IPS-20b (cell line): ENCODE measurements at regions not wholly inside any gene's neighbourhood (a gene's known extent, or its start where the extent isn't known, plus 50 kb on each side); places are given as distances from the start of the nearest gene placed in this dataset.

ENCODE experiments used
- H3K27ac ChIP-seq: one replicate; pipeline ENCODE4 v1.5.1; 2013; ENCODE audit warnings: low read length
- H3K27me3 ChIP-seq: 2 replicates; pipeline ENCODE4 v1.6.1; 2013; ENCODE audit warnings: mild to moderate bottlenecking, low read length, inconsistent platforms; ENCODE audit not compliant: insufficient read depth
- H3K36me3 ChIP-seq: 2 replicates; pipeline ENCODE4 v1.6.1; 2013; ENCODE audit warnings: low read depth, mild to moderate bottlenecking, inconsistent platforms, low read length, moderate library complexity; ENCODE audit not compliant: insufficient read depth
- H3K4me1 ChIP-seq: 2 replicates; pipeline ENCODE4 v1.6.1; 2013; ENCODE audit warnings: mild to moderate bottlenecking, control low read depth, inconsistent platforms, low read length, moderate library complexity; ENCODE audit not compliant: insufficient read depth
- H3K4me3 ChIP-seq: 2 replicates; pipeline ENCODE4 v1.5.1; 2013; ENCODE audit warnings: mild to moderate bottlenecking, low read length, inconsistent platforms
- H3K9ac ChIP-seq: 2 replicates; pipeline ENCODE4 v1.6.1; 2013; ENCODE audit warnings: low read depth, mild to moderate bottlenecking, inconsistent platforms, low read length, moderate library complexity
- H3K9me3 ChIP-seq: 2 replicates; pipeline ENCODE4 v1.6.1; 2013; ENCODE audit warnings: mild to moderate bottlenecking, low read depth, low read length, inconsistent platforms; ENCODE audit not compliant: insufficient read depth

DNA sequence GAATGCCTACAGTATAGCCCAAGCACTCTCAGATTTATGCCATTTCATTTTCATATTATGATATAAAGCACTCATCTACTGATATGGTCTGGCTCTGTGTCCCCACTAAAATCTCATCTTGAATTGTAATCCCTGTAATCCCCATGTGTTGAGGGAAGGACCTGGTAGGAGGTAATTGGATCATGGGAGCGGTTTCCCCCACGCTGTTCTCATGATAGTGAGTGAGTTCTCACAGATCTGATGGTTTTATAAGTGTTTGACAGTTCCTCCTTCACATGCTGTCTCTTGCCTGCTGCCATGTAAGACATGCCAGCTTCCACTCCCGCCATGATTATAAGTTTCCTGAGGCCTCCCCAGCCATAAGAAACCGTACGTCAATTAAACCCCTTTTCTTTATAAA lies 171.7 kb downstream of the OTOR start:
- H3K4me3 ChIP-seq, result no peak overlapping the region
- H3K4me1 ChIP-seq, result peaks cover 21% of the 10 kb centered on the region; the same call in 1 of the 2 replicates
- H3K9me3 ChIP-seq, result no peaks in the 10 kb centered on the region; the same call in 1 of the 2 replicates
- H3K27me3 ChIP-seq, result no peaks in the 10 kb centered on the region
- no peaks in the 10 kb centered on the region for H3K36me3 ChIP-seq
- no peak overlapping the region for H3K27ac ChIP-seq
- H3K9ac ChIP-seq, result no peak overlapping the region

DNA sequence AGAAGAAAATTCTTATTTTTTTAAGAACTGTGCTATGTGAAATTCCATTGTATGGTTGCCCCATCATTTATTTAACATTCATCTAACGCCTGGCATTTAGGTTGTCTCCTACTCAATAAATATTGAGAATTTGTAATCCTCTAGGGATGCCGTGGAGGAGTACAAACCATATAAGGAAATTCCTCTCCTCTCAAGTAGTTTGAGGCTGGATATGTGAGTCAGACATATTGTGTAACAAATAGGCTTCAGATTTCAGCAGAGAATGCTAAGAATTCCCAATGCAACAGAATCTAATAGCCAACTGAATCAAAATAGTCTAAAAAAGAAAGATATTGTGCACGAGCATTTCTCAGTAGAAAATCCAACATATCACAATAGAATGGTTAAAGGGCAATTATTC lies 174.7 kb downstream of the OTOR start:
- Histone ChIP-seq H3K9me3 (no peaks in the 10 kb centered on the region), H3K36me3 (no peaks in the 10 kb centered on the region), H3K4me1 (peaks cover 13% of the 10 kb centered on the region; the same call in 1 of the 2 replicates), H3K27me3 (no peaks in the 10 kb centered on the region), H3K9ac (no peak overlapping the region), H3K27ac (no peak overlapping the region), H3K4me3 (no peak overlapping the region)

DNA sequence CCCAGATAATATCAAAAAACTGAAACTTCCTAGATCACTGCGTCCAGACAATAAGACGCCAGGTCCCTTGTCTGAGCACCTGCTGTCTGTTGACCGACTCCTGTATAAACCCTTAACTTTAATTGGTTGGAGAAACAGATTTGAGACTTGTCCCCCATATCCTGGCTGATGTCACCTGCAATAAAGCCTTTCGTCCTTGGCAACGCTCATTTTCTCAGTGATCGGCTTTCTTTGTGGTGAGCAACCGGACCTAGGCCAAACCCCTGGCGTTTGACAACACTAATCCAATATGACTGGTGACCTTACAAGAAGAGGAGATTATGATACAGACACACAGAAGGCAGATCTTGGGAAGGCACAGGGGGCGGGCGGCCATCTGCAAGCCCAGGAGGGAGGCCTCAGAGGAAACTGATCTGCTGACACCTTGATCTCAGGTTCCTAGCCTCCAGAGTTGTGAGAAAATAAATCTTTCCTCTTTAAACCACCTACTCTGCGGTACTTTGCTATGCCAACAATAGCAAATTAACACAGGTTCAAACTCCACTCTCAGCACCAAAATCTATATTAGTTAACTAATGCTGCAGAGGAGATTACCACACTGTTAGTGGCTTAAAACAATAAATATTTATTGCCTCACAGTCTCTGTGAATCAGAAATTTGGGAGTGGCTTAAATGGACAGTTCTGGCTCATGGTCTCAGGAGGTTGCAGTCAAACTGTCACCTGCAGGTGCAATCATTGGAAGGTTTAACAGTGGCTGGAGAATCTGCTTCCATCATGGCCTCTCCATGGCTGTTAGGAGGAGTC lies 178.7 kb downstream of the OTOR start:
- Histone ChIP-seq H3K27me3 (no peaks in the 10 kb centered on the region), H3K9me3 (no peaks in the 10 kb centered on the region), H3K36me3 (no peaks in the 10 kb centered on the region), H3K9ac (no peak overlapping the region), H3K4me1 (peaks cover 11% of the 10 kb centered on the region; the same call in 1 of the 2 replicates), H3K4me3 (no peak overlapping the region), H3K27ac (no peak overlapping the region)

DNA sequence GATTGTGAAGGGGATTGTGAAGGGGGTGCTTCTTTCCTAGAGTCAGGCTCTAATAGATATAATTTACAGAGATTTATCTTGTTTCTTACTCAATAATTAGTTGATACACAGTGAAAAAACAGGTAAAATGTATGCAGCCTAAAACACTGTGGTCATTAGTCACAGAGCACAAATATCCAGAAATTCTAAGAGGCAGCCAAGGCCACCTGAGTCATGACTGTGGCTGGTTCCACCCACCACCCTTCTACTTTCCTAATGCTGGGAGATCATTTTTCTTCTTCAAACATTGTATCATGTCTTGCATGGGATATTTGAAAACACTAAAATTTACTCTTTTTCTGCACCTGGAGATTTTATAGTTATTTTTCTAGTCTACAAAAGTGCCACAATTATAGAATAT lies 181.6 kb downstream of the OTOR start:
- Histone ChIP-seq H3K4me3 (no peak overlapping the region), H3K36me3 (no peaks in the 10 kb centered on the region), H3K27me3 (no peaks in the 10 kb centered on the region), H3K4me1 (no peaks in the 10 kb centered on the region), H3K9ac (no peak overlapping the region), H3K9me3 (no peaks in the 10 kb centered on the region), H3K27ac (no peak overlapping the region)

DNA sequence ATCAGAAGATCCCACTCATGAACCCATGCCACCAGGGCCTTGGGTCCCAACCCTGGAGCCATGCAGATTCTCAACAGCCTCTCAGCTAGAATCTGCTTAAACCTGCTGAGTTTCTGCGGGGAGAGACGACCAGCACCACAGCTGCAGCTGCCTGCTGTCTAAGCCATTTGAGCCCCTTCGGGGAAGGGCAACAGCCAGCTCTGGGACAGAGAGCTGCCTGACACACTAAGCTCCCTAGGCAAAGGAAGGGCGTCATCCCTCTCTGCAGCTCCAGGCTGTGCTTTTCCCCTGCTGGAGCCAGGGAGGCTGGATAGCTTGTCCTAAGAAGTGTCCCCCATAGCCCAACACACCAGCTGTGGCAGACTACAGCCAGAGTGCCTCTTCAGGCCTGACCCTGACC lies 182.5 kb downstream of the OTOR start:
- no peaks in the 10 kb centered on the region for H3K27me3 ChIP-seq
- no peak overlapping the region for H3K4me3 ChIP-seq
- H3K27ac ChIP-seq, result no peak overlapping the region

DNA sequence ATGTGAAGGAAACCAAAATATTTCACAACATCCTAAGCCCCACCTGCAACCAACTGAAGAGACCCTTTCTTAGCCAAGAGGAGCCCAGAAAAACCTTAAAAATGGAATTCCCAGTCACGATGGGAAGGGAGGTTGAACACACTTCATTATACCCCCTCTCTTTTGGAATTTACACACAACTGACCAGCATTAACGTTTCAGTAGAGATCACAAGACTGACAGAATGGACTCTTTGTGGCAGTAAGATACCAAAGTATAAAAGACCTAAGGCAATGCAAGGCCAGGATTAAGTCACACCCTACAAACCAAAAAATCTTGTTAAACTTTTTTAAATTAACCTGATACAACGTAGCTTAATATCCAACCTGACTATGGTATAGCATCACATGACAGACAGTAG lies 190.9 kb downstream of the OTOR start:
- Histone ChIP-seq H3K4me3 (no peak overlapping the region), H3K27me3 (no peaks in the 10 kb centered on the region), H3K36me3 (no peaks in the 10 kb centered on the region), H3K27ac (no peak overlapping the region), H3K9ac (no peak overlapping the region), H3K9me3 (no peaks in the 10 kb centered on the region), H3K4me1 (peaks cover 21% of the 10 kb centered on the region)

More for the DNA sequence above, 182.5 kb downstream of the OTOR start:
- no peak overlapping the region for H3K9ac ChIP-seq
- H3K36me3 ChIP-seq, result no peaks in the 10 kb centered on the region
- H3K4me1 ChIP-seq, result no peaks in the 10 kb centered on the region
- no peaks in the 10 kb centered on the region for H3K9me3 ChIP-seq

DNA sequence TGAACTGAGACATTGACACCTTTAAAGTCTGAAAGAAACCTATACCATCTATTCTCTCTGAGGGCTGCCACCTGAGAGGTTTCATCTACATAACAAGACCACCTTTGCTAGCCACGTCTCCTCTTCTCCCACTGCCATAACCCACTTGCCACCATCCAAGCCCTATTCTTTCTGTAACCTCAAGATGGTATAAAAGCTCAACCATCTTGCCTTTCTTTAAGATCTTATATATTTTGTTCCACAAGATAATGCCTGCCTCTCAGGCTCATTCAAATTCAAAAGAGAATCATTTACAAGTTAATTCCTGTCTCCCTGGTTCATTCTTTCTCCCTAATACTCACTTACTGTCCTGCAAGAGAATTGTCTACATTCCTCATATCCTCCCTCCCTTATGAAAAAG lies 192.5 kb downstream of the OTOR start:
- no peaks in the 10 kb centered on the region for H3K36me3 ChIP-seq
- H3K27me3 ChIP-seq, result no peaks in the 10 kb centered on the region
- H3K9me3 ChIP-seq, result no peaks in the 10 kb centered on the region
- H3K27ac ChIP-seq, result no peak overlapping the region
- no peak overlapping the region for H3K9ac ChIP-seq
- H3K4me1 ChIP-seq, result peaks cover 34% of the 10 kb centered on the region
- H3K4me3 ChIP-seq, result peak overlapping the region; percentile 29; the same call in 1 of the 2 replicates

DNA sequence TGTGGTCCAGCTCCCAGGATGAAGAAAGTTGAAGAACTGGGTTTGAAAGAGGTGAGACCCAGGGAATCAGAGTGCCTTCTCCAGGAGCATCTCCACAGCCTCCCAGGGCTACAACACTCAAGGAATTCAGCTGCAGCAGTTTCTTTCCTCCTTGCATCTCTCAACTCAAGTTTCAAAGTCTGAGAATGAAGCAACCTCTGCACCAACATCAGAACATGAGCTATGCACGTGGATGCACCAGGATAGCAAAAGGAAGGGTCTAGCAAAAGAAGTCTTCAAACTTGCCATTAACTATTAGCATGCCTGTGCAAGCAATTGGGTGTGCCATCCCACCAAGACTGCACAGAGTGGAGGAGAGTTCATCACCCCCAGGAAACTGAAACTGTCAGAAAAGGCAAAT lies 193.9 kb downstream of the OTOR start:
- H3K27ac ChIP-seq, result no peak overlapping the region
- peaks cover 34% of the 10 kb centered on the region for H3K4me1 ChIP-seq
- H3K36me3 ChIP-seq, result no peaks in the 10 kb centered on the region
- no peaks in the 10 kb centered on the region for H3K27me3 ChIP-seq
- H3K4me3 ChIP-seq, result no peak overlapping the region
- no peak overlapping the region for H3K9ac ChIP-seq
- H3K9me3 ChIP-seq, result no peaks in the 10 kb centered on the region

DNA sequence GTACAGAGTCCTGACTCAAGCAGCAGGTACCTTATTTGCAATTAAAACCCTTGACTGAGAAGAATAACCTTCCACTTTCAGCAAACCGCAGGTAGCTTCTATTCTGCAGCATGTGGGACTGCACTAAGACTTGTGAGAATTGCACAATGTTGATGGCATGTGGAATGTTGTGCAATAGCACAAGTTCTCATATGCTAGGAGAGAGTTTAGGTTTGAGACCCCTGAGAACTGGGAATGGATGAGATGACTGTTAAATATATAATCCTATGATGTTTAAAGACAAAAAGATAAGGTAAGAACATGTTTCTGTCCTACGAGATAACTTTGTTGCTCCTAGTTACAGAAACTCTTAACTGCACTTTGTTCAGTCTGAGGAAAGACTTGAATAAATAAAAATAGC lies 194.6 kb downstream of the OTOR start:
- Histone ChIP-seq H3K9ac (no peak overlapping the region), H3K36me3 (no peaks in the 10 kb centered on the region), H3K4me3 (no peak overlapping the region), H3K9me3 (no peaks in the 10 kb centered on the region), H3K4me1 (peaks cover 34% of the 10 kb centered on the region), H3K27ac (no peak overlapping the region), H3K27me3 (no peaks in the 10 kb centered on the region)

DNA sequence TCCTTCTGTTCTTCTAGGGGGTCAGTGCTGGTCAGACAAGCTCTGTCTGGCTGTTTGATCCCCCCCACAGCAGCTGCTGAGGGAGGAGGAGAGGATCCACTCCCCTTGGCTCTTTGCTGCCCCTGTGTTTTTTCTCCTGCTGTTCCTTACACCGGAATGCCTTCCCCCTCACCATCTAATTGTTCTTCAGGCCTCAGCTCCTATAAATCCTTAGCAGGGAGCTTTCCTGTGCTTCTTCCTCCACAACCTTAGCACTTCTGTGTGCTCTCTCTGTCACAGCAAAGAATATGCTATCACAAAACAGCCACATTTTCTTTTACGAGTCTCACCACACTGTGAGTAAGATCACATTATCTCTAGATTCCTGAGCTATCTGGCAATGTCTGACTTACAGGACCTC lies 196.6 kb downstream of the OTOR start:
- no peaks in the 10 kb centered on the region for H3K36me3 ChIP-seq
- no peak overlapping the region for H3K27ac ChIP-seq
- no peak overlapping the region for H3K4me3 ChIP-seq
- no peak overlapping the region for H3K9ac ChIP-seq
- H3K4me1 ChIP-seq, result peaks cover 34% of the 10 kb centered on the region
- no peaks in the 10 kb centered on the region for H3K9me3 ChIP-seq
- H3K27me3 ChIP-seq, result no peaks in the 10 kb centered on the region

DNA sequence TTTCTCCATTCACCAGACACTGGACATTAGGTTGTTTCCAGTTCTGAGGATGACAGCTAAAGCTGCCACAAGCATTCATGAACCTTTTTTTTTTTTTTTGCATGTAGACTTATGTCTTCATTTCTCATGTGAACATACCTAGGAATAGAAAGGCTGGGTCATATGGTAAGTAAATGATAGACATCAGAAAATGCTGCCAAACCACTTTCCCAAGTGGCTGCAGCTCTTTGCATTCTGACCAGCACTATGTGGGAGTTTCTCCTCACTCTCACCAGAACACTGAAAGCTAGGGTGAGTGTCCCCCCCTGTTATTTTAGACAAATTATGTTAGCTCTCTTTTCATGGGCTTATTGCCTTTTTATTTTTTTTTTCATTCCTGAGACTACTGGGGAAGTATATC lies 197.5 kb downstream of the OTOR start:
- Histone ChIP-seq H3K9ac (no peak overlapping the region), H3K9me3 (no peaks in the 10 kb centered on the region), H3K4me3 (no peak overlapping the region), H3K36me3 (no peaks in the 10 kb centered on the region), H3K27ac (no peak overlapping the region), H3K4me1 (peaks cover 30% of the 10 kb centered on the region; the same call in 1 of the 2 replicates), H3K27me3 (no peaks in the 10 kb centered on the region)

DNA sequence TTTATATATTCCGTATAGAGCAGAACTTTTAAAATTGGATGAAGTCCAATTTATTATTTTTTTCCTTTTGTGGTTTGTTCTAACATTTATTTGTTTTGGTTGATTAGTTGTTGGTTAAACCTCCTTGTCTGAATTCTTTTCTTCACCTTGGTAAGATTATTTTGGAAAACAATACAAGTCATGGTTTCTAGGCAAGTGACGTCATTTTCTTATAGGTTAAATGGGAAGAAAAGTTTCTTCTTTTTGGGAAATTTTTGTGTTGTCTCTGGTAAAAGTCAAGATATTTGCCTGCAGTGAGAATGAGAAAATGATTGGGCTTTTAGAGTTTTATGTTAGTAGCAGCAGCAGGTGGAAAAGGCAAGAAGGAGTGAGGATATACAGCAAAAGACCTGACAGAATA lies 197.9 kb downstream of the OTOR start:
- Histone ChIP-seq H3K4me3 (no peak overlapping the region), H3K27ac (no peak overlapping the region), H3K9ac (no peak overlapping the region), H3K36me3 (no peaks in the 10 kb centered on the region), H3K9me3 (no peaks in the 10 kb centered on the region), H3K27me3 (no peaks in the 10 kb centered on the region), H3K4me1 (peaks cover 30% of the 10 kb centered on the region; the same call in 1 of the 2 replicates)
